Heart right ventricle (tissue), 16 donors: ENCODE measurements at regions not wholly inside any gene's neighbourhood (a gene's known extent, or its start where the extent isn't known, plus 50 kb on each side); places are given as distances from the start of the nearest gene placed in this dataset.
"Not testable (repeated sequence)": the region's sequence is repeated elsewhere in the genome, so short reads cannot be mapped to it uniquely, and the experiment has no call there.

Experiments
- ATAC-seq, 8 donors: fragments of 200-7000 bp; cut with Tn5 transposase; one replicate each; pipeline ENCODE4 v1.9.1; 2020; ENCODE audit warnings: mild to moderate bottlenecking in 8 of 8, moderate library complexity in 8 of 8, moderate number of reproducible peaks in 1 of 8
- DNase-seq, 2 donors: peaks; one replicate each; pipeline ENCODE4 v3.0.0-alpha.2; 2020
- H3K27ac ChIP-seq, 10 donors: fragments of 200-600 bp; sonication (generic) in 2 of 10; one replicate each; pipeline versions ENCODE4 v1.5.0 to v1.8.0; 2020 to 2022; ENCODE audit warnings: mild to moderate bottlenecking in 3 of 10
- H3K27me3 ChIP-seq, 7 donors: fragments of 200-600 bp; one replicate each; pipeline ENCODE4 v1.8.0; 2021 to 2022; ENCODE audit warnings: mild to moderate bottlenecking in 2 of 7
- H3K36me3 ChIP-seq, 9 donors: fragments of 200-600 bp; sonication (generic) in 1 of 9; one replicate each; pipeline versions ENCODE4 v1.5.0 to v1.8.0; 2020 to 2022; ENCODE audit warnings: mild to moderate bottlenecking in 2 of 9
- H3K4me1 ChIP-seq, 9 donors: fragments of 200-600 bp; sonication (generic) in 1 of 9; one replicate each; pipeline versions ENCODE4 v1.5.0 to v1.8.0; 2020 to 2022; ENCODE audit warnings: mild to moderate bottlenecking in 4 of 9
- H3K4me3 ChIP-seq, 10 donors: fragments of 200-600 bp; sonication (generic) in 2 of 10; one replicate each; pipeline versions ENCODE4 v1.5.0 to v1.8.0; 2020 to 2022; ENCODE audit warnings: mild to moderate bottlenecking in 7 of 10, moderate library complexity in 2 of 10
- H3K9me3 ChIP-seq, 11 donors: fragments of 200-600 bp in 10 of 11; sonication (generic) in 2 of 11; one replicate each; pipeline versions ENCODE4 v1.5.0 to v1.8.0; 2013 to 2022; ENCODE audit warnings: mild to moderate bottlenecking in 2 of 11, control low read depth in 1 of 11, moderate library complexity in 1 of 11
- WGBS, 2 donors: extraction: QIAGEN DNeasy Blood & Tissue Kit; methylation state at CpG; one replicate each; pipeline ENCODE4 v1.1.7; 2013; ENCODE audit warnings: inconsistent platforms in 1 of 2; 5-methylcytosine and 5-hydroxymethylcytosine counted together
- intact Hi-C, 10 donors: fragments of 100-400 bp; cut with DNase I; formaldehyde crosslinking; loops; one replicate each; pipeline versions ENCODE4 v1.11.1 to v1.14.2; 2022
- TF ChIP-seq, protein P1 (sequence below), 9 donors: fragments of 200-600 bp; sonication (generic) in 2 of 9; IDR thresholded peaks; one replicate each; pipeline versions ENCODE4 v1.5.0 to v1.8.0; 2021 to 2022; ENCODE audit warnings: antibody characterized with exemption in 9 of 9, mild to moderate bottlenecking in 5 of 9, moderate library complexity in 1 of 9
- donor health status: Arrhythmogenic right ventricular cardiomyopathy.
- donor health status: ischemic (EF 13 %, LVEDD 7.1; RV severe dilation, severe dysfunction).
- donor health status: healthy with polysubstance abuse.
- donor health status: DM: no; HTN: yes; CAD: no.
- donor health status: DM: no; HTN: no; CAD: no.
- donor health status: ischemic (EF 25% LVEDD 6.9; RV normal size, moderate dysfunction).
- donor health status: ischemic (EF 25% LVEDD 5.7; RV mildly dilated, moderate dysfunction).
- donor health status: healthy.
- donor health status: DM: yes; HTN: yes; CAD: no.
- donor health status: Ischemic cardiomyopathy.
- donor health status: ischemic (EF 35%, LVEDD 5.7; RV mildly dilated, moderate dysfunction).
- donor health status: nonischemic (EF 11% LVEDD 7.7; RV severe dilation, severe dysfunction).
- donor health status: DM: yes; HTN: yes; CAD: no.
- donor health status: PGD.
- donor health status: ischemic (EF 29% LVEDD 5.4; RV normal size, mild dysfunction).
- donor health status: nonischemic (EF 23%, LVEDD 6.1; RV moderate dilation, normal function).

DNA sequence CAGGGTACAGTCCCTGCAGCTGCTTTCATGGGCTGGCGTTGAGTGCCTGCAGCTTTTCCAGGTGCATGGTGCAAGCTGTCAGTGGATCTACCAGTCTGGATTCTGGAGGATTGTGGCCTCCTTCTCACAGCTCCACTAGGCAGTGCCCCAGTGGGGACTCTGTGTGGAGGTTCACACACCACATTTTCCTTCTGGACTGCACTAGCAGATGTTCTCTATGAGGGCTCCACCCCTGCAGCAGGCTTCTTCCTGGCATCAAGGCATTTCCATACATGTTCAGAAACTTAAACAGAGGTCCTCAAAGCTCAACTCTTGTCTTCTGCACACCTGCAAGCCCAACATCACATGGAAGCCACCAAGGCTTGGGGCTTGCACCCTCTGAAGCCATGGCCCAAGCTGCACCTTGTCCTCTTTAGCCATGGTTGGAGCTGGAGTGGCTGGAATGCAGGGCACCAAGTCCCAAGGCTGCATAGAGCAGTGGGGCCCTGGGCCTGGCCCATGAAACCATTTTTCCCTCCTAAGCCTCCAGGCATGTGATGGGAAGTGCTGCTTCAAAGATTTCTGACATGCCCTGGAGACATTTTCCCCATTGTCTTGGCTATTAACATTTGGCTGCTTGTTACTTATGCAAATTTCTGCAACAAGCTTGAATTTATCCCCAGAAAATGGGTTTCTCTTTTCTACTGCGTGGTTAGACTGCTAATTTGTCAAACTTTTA, 250.2 kb upstream of the COPS8 start:
- Histone ChIP-seq H3K27ac (no peak overlapping the region), H3K4me3 (no peak overlapping the region), H3K9me3 (peaks cover 0 to 6% (median 0%) of the 10 kb centered on the region in 11 donors), H3K36me3 (no peaks in the 10 kb centered on the region), H3K27me3 (no peaks in the 10 kb centered on the region), H3K4me1 (peaks cover 0 to 16% (median 3%) of the 10 kb centered on the region in 9 donors)
- DNase-seq (no peak), ATAC-seq (no peak)
- WGBS, 2 donors = 90 to 93% methylated on average over 2 of the region's 2 CpGs
- TF ChIP-seq, protein P1, sequence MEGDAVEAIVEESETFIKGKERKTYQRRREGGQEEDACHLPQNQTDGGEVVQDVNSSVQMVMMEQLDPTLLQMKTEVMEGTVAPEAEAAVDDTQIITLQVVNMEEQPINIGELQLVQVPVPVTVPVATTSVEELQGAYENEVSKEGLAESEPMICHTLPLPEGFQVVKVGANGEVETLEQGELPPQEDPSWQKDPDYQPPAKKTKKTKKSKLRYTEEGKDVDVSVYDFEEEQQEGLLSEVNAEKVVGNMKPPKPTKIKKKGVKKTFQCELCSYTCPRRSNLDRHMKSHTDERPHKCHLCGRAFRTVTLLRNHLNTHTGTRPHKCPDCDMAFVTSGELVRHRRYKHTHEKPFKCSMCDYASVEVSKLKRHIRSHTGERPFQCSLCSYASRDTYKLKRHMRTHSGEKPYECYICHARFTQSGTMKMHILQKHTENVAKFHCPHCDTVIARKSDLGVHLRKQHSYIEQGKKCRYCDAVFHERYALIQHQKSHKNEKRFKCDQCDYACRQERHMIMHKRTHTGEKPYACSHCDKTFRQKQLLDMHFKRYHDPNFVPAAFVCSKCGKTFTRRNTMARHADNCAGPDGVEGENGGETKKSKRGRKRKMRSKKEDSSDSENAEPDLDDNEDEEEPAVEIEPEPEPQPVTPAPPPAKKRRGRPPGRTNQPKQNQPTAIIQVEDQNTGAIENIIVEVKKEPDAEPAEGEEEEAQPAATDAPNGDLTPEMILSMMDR (IDR thresholded peaks at IDR 0.05) = no peak
- intact Hi-C loops = no loop called here

DNA sequence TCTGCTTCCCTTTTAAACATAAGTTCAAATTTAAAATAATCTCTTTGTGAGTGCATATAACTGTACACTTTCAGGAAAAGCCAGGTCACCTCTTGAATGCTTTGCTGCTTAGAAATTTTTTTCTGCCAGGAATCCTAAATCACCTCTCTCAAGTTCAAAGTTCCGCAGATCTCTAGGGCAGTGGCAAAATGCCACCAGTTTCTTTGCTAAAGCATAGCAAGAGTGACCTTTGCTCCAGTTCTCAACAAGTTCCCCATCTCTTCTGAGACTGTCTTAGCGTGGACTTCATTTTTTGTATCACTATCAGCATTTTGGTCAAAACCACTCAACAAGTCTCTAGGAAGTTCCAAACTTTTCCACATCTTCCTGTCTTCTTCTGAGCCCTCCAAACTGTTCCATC, 249.7 kb upstream of the COPS8 start:
- 71 to 77% methylated on average over 2 of the region's 2 CpGs for WGBS, 2 donors
- H3K9me3 ChIP-seq, H3K27me3 ChIP-seq, H3K36me3 ChIP-seq, intact Hi-C loops, ATAC-seq, H3K4me3 ChIP-seq, DNase-seq: not testable (repeated sequence)
- peaks cover 0 to 16% (median 6%) of the 10 kb centered on the region in 9 donors for H3K4me1 ChIP-seq
- peak overlapping the region in 1 of 10 donors; percentile 5 for H3K27ac ChIP-seq

GRCh38 chr2:236840215-236840614, 245.5 kb upstream of the COPS8 start:
- TF ChIP-seq, protein P1 (IDR thresholded peaks at IDR 0.05) = no peak
- Histone ChIP-seq H3K27ac (peak overlapping the region in 5 of 10 donors; percentile 16 to 68 (median 57)), H3K4me1 (peaks cover 0 to 20% (median 8%) of the 10 kb centered on the region in 9 donors), H3K36me3 (no peaks in the 10 kb centered on the region), H3K4me3 (no peak overlapping the region), H3K27me3 (no peaks in the 10 kb centered on the region), H3K9me3 (peaks cover 0 to 6% (median 0%) of the 10 kb centered on the region in 11 donors)
- ATAC-seq = peak in 1 of 8 donors; percentile 7
- no peak for DNase-seq
- intact Hi-C loops = no loop called here
- 74 to 85% methylated on average over 3 of the region's 3 CpGs for WGBS, 2 donors

DNA sequence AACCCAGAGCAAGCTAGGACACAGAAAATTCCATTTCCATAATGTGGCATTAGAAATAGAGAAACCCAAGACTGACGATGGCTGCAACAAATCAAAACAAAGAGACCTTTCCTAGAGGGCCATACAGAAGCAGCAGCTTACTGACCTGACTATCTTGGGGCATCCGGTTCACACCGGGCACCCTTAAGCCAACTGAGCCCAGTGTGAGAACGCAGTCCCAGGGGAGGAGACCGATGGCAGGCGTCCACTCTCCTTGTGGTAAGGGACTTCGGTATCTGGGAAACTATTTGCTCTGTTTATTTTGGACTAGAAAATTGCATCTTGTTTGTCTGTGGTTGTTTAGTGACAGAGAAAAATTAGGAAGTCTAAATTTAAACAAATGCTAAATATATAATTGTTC, 244.8 kb upstream of the COPS8 start:
- no peaks in the 10 kb centered on the region for H3K36me3 ChIP-seq
- H3K4me3 ChIP-seq = no peak overlapping the region
- H3K27ac ChIP-seq = peak overlapping the region in 6 of 10 donors; percentile 16 to 68 (median 50)
- intact Hi-C loops = no loop called here
- WGBS, 2 donors = 70% methylated on average over 7 of the region's 7 CpGs
- ATAC-seq (peak in 7 of 8 donors; percentile 15 to 78 (median 62)), DNase-seq (peak; percentile 52 to 53)
- H3K27me3 ChIP-seq = no peaks in the 10 kb centered on the region
- TF ChIP-seq, protein P1 (IDR thresholded peaks at IDR 0.05) = no peak
- H3K4me1 ChIP-seq = peaks cover 0 to 20% (median 8%) of the 10 kb centered on the region in 9 donors
- H3K9me3 ChIP-seq = peaks cover 0 to under 1% (median 0%) of the 10 kb centered on the region in 11 donors

DNA sequence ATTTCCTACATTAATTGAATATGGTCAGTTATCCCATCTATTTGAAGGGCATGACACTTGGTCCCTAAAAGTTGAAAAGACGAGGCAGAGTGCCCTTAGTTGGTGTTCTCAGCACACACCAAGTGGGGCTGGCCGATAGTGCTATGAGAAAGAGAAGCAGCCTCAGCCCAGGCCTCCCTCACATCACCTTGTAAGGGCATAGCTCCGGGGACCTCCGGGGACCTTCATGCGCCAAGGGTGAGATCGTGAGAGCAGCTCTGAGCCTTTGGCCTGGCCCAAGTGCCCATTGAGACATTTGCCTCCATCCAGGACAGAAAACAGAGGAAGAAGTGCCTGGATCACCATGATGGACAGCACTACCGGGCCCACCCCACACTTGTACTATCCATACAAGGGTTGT, 244.3 kb upstream of the COPS8 start:
- H3K36me3 ChIP-seq = no peaks in the 10 kb centered on the region
- intact Hi-C loops = no loop called here
- peak in 5 of 8 donors; percentile 31 to 58 (median 48) for ATAC-seq
- TF ChIP-seq, protein P1 (IDR thresholded peaks at IDR 0.05) = no peak
- H3K27me3 ChIP-seq = no peaks in the 10 kb centered on the region
- no peak for DNase-seq
- H3K4me3 ChIP-seq = no peak overlapping the region
- WGBS, 2 donors = 82 to 89% methylated on average over 7 of the region's 7 CpGs
- H3K27ac ChIP-seq = peak overlapping the region in 6 of 10 donors; percentile 16 to 68 (median 40)
- H3K9me3 ChIP-seq = no peaks in the 10 kb centered on the region
- peaks cover 0 to 15% (median 5%) of the 10 kb centered on the region in 9 donors for H3K4me1 ChIP-seq
